HG03108 (cell line): ENCODE measurements at regions not wholly inside any gene's neighbourhood (a gene's known extent, or its start where the extent isn't known, plus 50 kb on each side); places are given as distances from the start of the nearest gene placed in this dataset.

ENCODE experiments used
- ATAC-seq: cut with Tn5 transposase; IDR thresholded peaks from one replicate; pipeline ENCODE4 v1.9.1; 2021; ENCODE audit warnings: moderate library complexity; ENCODE audit not compliant: unreplicated experiment

GRCh38 chr20:48196001-48196400 is 410.7 kb upstream of the SULF2 start:
- ATAC-seq: no peak

DNA sequence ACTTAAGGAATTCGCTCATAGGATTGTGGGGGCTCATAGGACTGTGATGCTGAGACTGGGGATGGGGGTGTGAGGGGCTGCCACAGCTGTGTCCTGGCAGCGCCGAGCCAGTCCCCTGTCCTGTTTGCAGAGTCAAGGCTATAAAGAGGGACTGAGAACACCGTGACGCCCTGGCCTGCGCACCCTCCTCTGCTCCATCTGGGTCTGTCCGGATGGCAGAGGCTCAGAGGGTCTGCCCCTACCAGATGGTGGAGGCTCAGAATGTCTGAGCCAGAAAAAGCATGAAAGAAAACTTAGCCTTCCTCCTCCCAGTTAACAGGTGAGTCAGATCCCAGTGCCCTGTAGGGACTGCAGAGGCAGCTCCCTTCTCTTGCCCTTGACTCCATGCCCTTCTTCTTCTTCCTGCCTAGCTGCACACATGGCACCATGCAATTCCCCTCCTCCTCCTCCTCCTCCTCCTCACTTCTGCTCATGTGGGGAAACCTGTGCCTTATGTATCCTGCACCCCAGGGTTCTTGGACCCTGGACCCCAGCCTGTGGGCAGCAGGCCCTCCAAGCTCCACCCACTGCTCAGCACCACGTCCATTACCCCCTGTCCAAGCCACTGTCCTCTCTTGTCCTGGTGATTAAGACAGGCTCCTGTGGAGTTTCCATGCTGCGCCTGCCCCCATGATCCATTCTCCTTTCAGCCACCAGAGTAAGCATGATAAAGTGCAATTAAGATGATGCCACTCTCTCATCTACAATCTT is 410.0 kb upstream of the SULF2 start:
- no peak for ATAC-seq

DNA sequence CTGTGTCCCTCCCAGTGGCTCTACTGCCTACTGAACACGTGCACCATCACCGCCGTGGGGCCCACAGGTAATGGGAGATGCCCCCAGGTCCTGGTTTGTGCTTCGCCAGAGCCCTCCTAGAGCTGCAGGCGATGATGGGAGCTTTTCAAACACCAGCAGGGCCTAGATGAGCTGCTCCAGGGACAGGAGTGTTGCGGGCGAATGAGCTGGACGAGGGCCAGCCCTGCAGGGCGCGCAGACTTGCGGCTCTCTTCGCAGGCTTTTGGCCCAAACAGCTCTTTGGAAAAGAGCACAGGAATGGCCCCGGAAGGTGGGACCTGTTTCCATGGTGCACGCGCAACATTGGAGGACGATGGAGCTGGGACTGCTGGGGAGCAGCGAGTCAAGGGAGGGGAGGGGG is 409.3 kb upstream of the SULF2 start:
- ATAC-seq: no peak

GRCh38 chr20:48193627-48194425 is 408.5 kb upstream of the SULF2 start:
- no peak for ATAC-seq

DNA sequence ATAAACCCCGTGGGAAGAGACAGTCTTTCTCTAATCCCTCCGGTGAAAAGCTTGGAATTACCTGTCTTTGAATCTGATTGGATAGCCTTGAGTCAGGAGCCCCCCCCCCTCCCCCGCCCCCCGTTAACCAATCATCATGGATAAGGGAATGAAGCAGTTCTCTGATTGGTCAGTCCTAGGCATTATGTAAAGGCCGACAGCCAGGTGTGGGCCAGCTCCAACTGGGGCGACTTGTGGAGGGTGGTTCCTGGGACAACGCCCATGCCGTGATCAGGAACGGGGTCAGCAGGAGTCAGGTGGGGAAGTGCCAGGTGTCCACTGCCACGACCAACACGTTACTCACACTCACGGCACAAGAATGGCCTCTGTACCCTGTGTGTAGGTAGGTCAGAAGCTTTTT is 406.8 kb upstream of the SULF2 start:
- no peak for ATAC-seq

- ATAC-seq: no peak
Observed at GRCh38 chr20:48191200-48191599, 405.9 kb upstream of the SULF2 start.

DNA sequence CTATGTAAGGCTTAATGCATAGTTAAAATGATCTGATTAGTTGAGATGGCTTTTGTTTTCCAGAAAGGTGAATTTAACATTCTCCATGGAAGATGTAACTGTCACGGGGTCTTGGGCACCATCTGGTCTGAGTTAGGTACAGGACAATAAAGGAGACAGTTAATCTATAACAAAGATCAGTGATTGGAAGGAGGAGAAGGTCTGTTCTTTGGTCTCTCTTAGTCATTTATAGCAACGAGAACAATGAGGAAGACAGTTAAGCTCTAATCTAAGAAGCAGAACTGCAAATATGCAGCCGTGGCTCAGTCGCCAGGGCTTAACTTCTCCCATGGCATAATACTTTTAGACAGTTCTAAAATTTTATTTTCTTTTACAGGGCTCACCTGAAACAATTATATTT is 405.5 kb upstream of the SULF2 start:
- ATAC-seq: no peak

DNA sequence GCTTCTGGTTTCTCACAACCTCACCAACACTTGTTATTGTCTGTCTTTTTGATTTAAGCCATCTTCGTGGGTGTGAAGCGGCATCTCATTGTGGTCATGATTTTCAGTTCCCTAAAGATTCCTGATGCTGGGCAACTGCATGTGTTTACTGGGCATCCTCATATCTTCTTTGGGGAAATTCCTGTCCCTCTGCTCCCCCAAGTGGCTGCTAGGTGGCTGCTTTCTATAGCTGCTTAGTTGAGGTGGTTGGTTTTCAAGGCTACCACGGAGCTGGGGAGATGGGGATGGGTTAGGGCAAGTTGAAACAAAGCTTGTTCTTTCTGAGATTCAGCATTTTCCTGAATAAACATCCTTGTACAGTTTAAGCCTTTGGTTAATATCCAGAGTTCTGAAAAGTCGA is 403.9 kb upstream of the SULF2 start:
- no peak for ATAC-seq

DNA sequence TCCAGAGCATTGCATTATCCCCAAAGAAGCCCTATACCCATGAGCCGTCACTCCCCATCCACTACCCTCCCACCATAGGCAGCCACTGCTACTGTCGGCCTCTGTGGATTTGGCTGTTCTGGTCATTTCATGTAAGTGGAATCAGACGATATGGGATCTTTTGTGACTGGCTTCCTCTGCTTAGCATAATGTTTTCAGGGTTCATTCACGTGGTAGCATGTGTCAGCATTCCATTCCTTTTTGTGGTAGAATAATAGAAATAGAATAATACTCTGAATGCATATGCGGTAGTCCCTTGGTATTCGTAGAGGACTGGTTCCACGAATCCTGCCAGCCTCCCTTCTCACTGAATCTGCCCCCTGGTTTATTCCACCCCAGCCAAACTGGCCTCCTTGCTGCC is 402.6 kb upstream of the SULF2 start:
- no peak for ATAC-seq

- no peak for ATAC-seq
Observed at GRCh38 chr20:48186915-48187314, 401.6 kb upstream of the SULF2 start.

DNA sequence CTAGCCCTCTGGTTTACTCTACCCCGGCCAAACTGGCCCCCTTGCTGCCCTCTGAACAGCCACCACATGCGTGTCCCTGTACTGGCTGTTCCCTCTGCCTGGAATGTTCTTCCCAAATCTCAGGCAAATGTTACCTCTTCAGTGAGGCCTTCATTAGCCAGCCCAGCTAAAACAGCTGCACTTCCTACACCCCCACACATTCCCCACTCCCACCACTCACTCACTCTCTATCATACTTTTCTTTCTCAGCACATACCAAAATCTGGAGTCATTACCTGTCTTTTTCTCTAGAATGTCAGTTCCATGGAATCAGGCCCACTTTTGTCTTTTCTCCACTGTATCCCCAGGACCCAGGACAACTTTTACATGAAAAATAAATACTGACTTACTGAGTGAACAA is 401.2 kb upstream of the SULF2 start:
- ATAC-seq: no peak

DNA sequence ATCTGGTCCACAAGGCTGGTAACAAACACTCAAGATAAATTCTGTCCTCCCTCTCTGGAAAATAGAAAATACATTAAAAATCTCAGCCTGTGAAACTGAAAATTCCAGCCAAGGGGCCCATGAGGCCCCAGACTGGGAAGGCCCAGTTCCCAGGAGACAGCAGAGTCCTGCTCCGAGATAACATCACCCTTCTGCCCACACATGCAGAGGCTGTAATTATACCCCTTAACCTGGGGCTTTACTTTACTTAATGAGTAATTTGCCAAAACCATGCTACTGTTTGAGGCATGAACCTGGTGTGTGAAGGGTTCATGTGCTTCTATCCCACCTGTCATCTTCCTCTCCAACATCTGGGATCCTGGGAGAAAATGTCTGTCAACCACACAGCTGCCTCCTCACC is 398.9 kb upstream of the SULF2 start:
- ATAC-seq: no peak

- ATAC-seq: no peak
Observed at GRCh38 chr20:48181261-48181935, 396.1 kb upstream of the SULF2 start.

DNA sequence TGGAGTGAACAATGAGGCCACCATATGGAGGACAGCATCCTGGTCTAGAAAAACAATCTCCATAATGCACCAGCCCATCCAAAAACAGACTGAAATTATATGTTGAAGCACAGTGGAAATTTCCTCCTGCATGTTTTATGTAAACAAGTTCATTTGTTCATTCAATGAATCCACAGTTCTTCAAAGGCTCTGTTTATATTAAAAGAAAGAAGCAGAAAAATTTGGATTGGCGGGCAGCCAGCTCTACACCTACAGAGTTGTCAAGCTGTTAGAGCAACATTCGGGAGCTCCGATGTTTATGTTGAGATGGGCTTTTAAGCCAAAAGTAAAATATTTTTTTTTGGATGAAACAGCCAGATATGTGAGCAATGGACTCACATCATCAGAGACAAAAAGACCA is 395.3 kb upstream of the SULF2 start:
- ATAC-seq: no peak

DNA sequence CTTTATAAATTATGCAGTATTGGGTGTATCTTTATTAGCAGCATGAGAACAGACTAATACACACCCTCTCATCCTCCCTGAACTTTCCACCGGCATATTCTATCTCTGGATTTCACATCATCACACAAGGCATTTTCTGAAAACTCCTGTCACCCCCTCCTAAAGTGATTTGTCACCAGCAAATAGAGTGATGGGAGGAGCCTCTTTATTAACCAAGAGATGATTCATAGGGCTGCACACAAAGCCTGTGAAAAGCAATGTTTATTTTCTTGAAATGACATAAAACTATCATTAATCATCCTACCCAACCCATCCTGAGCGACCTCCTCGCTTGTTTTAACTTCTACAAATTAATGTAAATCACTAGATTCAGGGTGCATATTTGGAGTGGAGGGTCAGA is 394.7 kb upstream of the SULF2 start:
- ATAC-seq: no peak

- no peak for ATAC-seq
Observed at GRCh38 chr20:48178633-48179032, 393.4 kb upstream of the SULF2 start.

- ATAC-seq: no peak
Observed at GRCh38 chr20:48177058-48177457, 391.8 kb upstream of the SULF2 start.

- no peak for ATAC-seq
Observed at GRCh38 chr20:48176139-48176538, 390.9 kb upstream of the SULF2 start.

- no peak for ATAC-seq
Observed at GRCh38 chr20:48175261-48175660, 390.0 kb upstream of the SULF2 start.

DNA sequence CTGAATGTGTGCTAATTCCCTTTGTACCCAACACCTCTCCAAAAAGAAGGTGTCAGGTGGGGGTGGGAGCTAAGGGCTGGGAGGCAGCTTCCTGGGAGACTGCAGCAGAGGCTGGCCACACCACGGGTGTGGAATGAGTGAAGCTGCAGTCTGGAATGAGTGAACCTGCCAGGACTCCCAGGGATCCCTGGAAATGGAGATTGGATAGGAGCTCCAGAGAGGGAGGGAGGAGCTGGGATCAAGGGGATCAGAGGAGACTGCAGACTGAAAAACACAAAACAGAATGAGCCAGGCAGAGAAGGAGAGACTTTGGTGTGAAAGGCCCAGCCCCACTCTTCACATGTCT is 387.0 kb upstream of the SULF2 start:
- no peak for ATAC-seq

GRCh38 chr20:48171626-48172356 is 386.5 kb upstream of the SULF2 start:
- ATAC-seq: no peak
